Non-pigmented ciliary epithelial cell (primary cell): ENCODE measurements at regions not wholly inside any gene's neighbourhood (a gene's known extent, or its start where the extent isn't known, plus 50 kb on each side); places are given as distances from the start of the nearest gene placed in this dataset.

Source experiments
- DNase-seq: peaks from one replicate; pipeline ENCODE4 v3.0.0-alpha.2; 2010; ENCODE audit warnings: low read depth

DNA sequence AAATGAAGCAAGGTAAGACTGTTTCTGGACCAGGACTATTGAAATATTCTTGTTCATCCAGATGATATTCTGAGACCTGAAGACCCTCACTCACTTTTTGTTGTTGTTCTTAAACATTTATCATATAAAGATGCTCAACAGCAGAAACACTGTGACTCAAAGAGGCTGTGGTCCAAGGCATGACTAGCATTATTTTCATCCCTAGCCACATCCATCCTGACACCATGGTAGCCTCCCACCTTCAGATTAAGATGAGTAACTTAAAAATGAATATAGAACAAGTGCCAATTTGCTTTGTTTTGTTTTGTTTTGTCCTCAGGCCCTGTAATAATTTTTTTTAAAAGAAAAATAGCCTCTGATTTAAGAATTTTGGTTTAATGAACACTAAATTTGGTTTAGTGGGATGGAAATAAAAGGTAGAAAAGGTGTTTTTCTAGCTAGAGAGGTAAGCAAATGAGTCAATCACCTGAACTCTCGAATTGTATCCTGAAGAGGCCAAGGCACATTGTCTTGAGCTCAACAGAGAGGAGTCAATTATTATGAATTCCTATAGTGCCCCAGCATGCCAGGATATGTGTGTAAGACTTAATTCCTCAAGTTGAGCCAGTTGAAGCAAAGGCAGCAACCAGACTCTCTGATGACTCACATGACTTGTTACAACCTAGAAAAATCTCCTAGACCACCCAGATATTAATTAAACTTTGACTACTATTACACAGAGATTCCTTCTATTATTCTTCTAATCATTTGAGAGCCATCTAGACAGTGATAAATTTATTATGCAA lies 380.1 kb upstream of the TUSC1 start:
- DNase-seq, result no peak

DNA sequence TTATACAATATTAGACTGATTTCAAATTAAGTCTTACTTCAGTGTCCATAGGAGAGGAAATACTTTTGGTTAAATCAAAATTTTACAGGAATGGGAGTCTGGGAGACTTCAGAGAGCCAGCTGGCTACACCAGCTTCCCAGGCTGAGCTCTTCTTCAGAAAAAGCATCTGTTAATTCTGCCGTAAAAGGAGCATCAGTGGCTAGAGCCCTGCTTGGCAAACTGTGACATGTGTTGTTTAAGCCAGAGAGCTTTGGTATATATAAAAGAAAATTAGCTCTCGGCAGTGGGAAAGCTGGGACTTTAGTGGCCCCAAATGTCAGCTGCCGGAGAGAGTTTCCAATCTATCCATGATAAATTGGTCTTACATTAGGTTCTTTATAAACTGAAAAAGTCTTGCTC lies 378.8 kb upstream of the TUSC1 start:
- DNase-seq, result no peak

DNA sequence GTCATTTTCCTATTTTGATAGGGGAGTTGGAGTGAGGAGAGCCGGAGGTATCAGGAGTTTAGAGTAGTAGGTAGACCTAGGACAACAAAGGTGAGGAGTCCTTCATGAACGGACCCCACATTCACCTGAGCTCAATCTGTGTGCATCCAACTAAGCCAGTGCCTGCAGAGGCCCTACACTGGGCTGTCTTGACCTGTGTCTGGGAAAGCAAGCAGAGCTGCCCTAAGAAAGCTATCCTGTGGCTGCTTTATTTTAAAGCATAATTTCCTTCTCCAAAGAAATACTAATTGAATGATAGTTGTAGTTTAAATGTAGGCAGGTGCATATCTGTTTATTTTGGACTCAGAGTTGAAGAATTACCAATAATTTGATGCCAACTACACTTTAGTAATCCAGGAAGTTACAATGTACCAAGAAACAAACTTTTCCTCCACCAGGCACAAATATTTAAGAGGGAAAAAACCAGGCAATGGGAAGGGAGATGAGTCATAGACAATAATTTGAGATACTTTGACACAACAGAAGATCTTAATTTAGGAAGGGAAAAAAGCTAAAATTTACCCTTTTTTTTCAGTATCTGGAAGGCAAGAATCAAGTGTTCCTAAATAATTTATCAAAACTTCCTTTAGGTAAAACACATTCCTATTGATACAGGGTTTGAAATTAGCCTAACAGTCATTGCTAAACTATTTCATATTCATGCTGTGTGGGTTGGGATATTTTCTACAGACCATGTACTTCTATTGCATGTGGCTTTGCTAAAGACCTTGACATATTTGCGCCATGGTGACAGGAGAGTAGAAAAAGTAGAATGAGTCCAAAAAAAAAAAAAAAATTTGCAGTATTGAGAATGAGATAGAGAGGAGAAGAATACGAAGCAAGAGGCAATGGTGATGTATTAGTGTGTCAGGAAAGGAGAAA lies 376.6 kb upstream of the TUSC1 start:
- no peak for DNase-seq

DNA sequence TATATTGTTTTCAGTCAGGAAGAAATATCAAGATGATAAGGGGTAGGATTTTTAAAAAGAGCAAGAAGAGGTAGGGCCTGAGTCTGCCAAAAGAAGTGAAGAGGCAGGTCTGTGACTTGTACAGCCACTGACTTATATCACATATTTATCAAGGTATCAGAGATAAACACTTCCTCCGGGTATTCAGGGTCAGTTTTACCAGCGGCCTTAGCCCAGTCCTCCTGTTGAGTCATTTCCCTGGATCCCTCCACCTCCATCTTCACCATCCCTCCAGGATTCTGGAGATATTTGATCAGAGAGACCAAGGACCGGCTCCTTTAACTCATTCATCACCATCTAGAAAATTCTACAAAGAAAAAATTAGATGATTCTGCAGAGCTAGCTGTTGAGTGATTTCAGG lies 375.7 kb upstream of the TUSC1 start:
- no peak for DNase-seq

DNA sequence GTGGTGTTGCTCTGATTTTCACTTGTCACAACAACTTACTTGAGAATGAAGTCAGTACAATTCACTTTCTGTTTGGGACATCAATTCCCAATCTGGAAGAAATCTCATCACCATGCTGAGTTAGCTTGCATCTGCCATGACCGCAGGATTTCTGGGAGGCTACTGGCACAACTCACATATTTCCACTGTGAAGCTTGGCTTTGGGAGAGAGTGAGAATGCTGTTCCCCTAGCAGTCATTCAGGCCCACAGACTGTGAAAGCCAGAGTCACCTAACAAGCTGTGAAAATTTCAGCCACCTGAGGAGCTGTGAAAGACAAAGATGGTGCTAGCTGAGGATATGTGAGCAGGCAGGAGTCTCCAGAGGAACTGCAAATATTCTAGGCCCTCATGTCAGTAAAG lies 365.2 kb upstream of the TUSC1 start:
- no peak for DNase-seq

DNA sequence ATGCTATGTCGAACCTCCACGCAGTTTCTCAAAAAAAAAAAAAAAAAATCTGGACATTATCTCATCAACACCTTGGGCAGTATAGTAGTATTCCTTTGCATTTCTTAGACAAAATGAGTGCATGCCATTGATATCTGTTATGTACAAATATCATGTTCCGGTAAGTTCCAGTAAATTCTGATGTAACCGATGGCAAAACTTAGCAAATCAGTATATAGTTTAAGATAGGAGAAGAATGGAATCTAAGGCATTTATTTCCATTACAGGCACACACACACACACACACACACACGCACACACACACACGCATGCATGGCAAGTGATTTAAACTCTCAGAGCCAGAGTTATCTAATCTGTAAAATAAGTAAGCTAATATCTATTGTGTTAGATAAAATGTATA lies 356.5 kb upstream of the TUSC1 start:
- DNase-seq, result no peak

DNA sequence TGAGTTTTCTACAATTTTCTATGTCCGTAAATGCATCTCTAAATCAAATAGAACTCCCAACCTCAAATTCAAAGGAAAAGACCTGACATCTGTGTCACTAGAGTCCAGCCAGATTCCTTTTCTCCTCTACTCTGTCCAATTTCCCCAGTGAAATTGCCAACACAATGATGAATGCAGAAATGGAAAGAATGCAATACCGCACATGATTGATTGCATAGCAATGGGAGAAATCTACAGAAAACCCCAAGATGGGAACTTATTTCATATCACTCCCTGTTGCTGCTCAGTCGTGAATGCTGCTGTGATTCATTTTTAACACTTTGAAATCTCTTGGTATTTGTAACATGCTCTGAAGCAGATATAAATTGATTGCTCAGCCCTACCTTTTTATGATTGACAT lies 355.1 kb upstream of the TUSC1 start:
- no peak for DNase-seq

DNA sequence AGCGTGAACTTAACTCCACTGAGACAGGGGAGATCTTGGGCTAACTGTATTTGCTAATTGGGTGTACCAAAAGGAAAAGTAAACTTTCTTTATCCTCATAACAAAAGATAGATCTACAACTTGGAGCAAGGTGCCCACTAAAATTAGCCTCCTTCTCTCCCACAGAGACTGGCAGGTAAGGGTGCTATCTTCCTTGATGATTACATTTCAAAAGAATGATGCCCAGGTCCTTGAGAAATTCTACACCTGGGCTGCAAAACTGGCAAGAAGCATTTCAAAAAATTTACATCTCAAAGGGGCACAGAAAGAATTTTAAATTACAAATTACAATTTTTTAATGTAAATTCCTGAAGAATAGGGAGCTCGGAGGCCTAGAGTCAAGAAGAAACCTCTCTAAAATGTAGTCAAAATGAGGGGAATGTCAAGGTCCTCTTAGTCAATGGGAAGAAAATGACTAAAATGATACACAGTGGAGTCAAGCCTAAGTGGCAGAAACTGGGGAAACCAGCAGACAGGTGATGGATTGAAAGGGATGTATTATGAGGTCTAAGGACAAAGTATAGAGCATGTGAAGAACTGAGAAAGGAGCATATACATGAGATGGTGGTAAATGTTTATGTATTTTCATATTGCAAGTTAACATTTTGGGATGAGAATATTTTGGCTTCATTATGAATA lies 348.3 kb upstream of the TUSC1 start:
- no peak for DNase-seq

DNA sequence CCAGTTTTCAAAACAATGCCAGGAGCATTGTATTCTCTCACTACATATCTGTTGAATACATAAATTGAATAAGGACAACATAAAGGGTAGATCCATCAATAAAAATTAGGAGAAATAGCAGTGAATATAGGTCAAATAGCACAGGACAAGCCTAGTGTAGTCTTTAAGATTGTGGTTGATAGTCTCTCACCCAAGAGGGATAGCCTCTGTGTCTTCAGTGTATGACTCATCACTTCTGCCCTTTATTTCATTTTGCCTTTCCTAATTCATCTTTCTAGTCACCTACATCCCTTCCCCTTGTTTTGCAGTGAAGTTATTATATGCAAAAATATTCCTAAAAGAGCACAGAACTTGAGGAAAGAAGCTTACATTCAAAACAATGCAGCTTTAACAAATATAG lies 335.0 kb upstream of the TUSC1 start:
- no peak for DNase-seq

DNA sequence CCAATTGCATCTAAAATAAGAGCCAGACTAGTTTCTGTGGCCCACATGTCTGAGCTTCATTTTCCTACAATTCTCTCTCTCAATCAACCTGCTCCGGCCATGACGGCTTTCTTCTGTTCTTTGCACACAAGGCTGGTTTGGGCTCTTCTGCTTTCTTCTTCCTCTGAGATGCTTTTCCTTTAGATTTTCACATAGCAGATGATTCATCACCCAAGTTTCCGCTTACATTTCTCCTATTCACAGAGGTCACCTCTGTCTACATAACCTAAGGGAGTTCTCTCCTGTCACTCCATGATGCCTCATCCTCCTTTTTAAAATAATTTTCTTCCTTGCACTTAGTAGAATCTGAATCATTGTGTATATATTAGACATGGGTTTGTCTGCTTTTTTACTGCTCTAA lies 334.6 kb upstream of the TUSC1 start:
- DNase-seq, result peak; percentile 13

DNA sequence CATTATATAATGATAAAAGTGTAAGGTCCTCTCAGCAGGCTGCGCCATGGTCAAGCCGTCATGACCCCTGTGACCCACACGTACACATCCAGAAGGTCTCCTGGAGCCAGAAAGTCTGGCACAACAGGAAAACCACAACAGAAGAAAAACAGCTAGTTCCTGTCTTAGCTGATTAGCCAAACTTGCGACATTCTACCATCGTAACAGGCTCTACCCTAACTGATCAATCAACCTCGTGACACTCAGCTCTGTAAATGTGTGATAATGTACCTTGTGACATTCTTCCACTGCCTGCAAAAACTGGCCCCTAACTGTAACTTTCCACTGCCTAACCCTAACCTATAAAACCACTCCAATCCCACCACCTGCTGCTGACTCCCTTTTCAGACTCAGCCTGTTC lies 316.4 kb upstream of the TUSC1 start:
- no peak for DNase-seq

DNA sequence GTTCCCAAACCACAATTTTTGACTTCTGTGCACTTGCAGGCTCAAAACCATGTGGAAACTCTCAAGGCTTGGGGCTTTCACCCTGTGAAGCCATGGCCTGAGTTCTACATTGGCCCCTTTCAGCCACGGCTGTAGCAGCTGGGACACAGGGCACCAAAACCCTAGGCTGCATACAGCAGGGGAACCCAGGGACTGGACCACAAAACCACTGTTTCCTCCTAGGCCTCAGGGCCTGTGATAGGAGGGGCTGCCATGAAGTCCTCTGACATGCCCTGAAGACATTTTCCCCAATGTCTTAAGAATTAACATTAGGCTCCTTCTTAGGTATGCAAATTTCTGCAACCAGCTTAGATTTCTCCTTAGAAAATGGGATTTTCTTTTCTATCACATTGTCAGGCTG lies 312.1 kb upstream of the TUSC1 start:
- DNase-seq, result no peak

DNA sequence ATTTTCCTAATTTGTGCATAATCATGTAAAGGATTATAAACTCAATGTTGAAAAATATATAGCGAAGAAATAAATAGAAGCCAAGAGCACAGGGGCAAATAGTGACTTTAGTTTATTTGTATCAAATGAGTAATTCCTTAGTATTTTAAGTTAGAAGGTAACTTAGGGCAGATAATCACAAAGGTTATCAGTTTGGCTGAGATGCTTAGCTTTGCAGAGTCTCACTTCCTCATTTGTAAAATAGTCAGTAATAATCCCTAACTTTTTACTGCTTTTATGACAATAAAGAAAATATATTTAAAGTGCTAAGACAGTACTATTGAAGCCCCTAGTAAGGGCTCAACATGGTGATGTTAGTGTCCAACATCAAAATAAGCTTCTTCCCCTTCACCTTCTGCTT lies 297.4 kb upstream of the TUSC1 start:
- DNase-seq, result no peak

DNA sequence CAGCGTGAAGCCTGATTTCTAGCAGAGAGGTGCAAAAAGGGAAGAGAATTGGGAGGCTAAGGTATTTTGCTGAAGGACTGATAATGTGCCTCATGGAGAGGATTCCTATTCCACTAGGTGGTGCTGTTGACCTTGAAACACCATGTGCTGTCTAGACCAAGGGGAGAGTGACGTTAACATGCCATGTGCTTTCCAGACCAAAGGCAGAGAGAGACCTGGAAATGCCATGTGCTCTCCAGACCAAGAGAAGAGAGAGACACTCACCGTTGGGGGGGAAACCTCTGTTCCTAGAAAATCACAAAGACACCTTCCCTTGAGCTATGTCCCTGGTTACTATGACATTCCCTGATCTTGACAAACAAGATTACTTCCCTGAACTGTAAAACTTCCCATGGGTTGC lies 286.0 kb upstream of the TUSC1 start:
- DNase-seq, result peak; percentile 60

DNA sequence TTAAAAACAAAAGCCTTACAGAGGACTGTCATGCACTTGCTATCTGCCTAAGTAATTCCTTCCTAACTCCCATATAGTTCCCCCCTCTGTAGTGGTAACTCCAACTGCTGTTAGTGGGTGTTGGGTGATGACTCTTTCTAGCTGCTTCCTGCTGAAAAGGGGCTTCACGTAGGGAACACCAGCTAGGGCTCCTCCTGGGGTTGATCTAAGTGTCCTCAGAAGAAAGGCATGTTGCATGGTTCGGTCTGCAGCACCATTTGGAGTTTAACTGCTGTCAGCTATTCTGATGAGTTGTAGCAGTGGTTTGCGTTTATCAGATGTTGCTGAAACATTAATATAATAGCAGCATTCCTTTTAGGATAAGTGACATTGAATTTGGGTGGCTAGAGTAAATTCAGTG lies 281.9 kb upstream of the TUSC1 start:
- DNase-seq, result no peak

DNA sequence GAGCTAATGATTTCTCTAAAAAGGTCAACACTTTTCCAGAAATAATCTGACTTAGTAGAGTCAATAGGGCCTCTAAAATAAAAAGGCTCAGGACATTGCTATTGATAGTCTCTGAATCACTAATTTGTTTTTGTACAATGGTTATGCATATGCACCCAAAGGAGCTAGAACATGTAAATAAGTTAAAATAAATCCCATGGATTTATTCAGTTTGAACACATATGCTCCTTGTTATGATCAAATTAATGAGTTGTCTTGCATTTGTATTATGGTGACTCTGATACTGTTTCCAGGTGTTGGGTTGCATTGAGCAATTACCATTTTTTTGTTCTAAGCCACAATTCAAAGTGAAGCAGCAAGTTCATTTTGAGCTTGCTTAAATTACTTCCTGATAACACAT lies 276.0 kb upstream of the TUSC1 start:
- no peak for DNase-seq

DNA sequence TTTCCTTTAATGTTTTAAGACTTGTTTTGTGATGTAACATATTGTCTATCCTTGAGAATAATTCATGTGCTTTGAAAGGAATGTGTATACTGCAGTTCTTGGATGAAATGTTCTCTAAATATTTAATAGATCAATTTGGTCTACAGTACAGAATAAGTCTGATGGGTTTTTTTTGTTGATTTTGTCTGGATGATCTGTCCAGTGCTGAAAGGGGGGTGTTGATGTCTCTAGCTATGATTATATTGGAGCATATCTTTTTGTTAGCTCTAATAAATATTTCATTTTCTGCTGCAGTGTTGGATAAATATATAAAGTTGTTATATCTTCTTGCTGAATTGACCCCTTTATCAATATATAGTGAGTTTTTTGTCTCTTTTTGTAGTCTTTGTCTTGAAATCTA lies 269.9 kb upstream of the TUSC1 start:
- DNase-seq, result no peak

DNA sequence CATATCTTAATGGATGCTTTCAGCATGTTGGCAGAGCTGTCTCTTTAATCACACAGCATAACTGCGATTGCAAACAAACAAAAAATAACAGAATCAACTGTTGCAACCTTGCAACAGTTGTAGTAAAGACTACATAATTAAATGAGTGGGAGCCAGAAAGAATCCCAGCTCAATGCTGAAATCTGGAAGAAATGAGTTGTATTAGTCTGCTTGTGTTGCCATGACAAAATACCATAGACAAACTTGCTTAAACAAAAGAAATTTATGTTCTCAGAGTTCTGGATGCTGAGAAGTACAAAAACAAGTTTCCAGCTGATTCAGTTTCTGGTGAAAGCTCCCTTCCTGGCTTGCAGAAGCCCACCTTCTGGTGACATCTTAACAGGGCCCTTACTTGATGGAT lies 260.9 kb upstream of the TUSC1 start:
- no peak for DNase-seq

DNA sequence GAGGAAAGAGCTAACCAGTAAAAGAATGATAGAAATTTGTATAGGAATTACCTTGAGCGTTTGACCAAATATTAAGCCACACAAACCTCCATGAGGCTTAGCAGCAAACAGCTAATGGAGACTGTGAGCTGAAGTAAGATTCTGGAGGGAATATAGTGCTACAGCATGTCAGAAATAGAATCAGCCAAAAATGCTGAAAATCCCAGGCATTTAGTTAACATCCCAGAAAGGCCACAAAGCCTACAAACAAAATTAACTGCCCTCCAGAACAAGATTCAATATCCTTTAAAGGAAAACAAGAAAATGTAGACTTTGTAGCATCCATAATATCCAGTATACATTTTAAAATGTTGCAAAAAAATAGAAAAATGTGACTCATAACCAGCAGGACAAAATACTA lies 257.8 kb upstream of the TUSC1 start:
- DNase-seq, result no peak

DNA sequence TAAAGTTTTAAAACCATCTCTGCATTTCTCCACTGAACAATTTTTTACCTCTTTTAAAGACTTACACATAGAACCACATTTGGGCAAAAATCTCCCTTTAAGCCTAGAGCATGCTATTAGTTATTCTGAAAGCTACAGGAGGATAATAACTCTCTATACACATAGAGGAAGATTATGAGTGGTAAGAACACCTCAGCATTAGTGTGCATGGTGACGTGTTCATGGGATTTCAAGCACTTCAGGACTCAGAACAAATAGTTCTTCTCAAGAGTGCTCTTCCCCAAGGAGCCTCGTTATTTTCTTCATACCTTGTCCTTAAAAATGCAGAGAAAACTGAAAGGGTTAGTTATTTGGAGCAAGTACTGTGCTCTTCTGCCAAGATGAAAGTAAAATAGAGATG lies 256.9 kb upstream of the TUSC1 start:
- DNase-seq, result no peak

DNA sequence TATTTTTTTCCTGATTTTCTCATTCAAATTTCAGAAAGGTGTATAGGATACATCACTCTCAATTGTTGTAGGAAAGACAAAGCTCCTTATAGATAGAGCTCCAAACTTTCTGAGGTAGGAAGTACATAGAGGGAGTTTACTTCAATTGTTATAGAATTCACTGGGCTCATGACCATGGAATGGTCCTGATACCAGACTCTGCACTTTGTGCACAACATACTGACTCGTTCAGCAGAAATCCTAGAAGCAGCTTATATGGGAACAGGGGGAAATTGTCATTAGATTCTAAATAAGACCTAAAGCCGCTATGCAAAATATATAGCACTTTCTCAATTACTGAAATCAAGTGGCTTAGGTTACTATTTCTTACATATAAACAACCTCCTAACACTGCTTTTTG lies 240.5 kb upstream of the TUSC1 start:
- no peak for DNase-seq

DNA sequence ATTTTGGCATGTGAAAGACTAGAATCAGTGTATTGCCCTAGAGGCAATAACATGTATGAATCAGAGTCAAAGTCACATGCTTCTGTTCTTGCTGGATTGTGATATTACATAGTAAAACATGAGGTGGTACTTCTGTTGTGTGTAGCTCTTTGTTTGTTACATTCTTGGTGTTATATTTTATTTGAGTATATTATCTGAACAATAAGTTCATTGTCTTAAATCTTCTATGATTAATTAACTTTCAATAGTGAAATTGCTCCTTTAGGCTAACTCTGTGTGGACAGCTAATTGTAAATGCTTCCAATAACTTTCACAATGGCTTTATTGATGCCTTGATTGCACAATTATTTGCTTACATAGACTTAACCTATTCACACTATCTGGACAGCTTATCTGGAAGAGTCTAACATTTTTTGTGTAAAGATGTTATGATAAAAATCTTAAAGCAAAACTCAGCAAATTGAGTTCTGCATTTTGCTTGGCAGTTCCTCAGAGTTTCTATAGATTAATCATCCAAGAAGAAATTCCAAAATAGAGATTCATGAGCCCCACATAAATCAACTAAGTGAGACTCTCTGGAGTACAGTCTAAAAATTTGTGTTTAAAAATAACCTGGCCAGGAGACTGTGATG lies 239.6 kb upstream of the TUSC1 start:
- DNase-seq, result no peak

DNA sequence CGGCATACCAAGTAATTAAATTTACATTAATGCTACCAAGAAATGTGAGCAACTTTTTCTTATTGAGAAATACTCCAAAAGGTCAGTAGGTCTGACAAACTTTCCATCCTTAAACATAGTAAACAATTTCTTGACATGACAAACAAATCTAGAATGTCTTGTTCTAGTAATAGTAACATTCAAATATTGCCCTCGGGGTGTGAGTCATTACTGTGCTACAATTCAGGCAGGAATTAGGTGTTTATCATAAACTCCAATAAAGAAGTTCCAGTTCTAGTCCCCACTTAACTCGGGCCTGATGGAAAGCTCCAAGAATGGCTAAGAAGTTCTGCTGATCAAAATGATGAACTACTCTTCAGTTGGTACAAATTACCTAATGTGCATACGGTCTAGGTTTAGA lies 235.6 kb upstream of the TUSC1 start:
- DNase-seq, result no peak
